ENCODE measurements at regions not wholly inside any gene's neighbourhood (a gene's known extent, or its start where the extent isn't known, plus 50 kb on each side); places are given as distances from the start of the nearest gene placed in this dataset.

DNA sequence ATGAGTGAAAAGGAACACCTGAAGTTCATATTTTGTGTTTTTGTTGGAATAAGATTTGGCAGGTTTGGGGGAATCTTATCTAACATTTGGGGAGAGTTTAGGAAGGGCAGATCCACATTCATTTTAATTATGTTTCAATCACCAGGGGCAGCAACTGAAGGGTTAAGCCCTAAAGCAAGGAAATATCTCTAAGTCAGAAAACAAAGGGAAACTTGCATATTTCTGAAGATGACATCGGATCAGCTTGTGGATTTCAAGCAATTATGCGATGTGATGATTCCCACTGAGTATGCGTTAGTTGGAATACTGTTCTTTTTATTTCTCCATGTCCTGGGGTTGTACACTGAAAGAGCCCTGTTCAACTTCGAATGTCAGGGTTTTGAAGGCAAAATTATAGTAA is 59.8 kb upstream of the NFIB start:
- Histone ChIP-seq H3K36me3 (ENCODE audit: control insufficient read depth, insufficient read depth, low read length) (no peaks in the 10 kb centered on the region), H3K27me3 (ENCODE audit: control insufficient read depth, insufficient read depth, low read length) (peaks cover 4% of the 10 kb centered on the region), H3K4me3 (ENCODE audit: low read depth, low read length) (no peak overlapping the region)
- ChIA-PET POLR2A (no interaction called here), CTCF (interaction anchor here (1.3 kb wide), 1 partner anchor 20 kb away, joined by 5 read pairs; no protein-coding TSS in a partner anchor)
- DNase-seq (ENCODE audit: low read depth), result no peak
- TF ChIP-seq, protein P1, sequence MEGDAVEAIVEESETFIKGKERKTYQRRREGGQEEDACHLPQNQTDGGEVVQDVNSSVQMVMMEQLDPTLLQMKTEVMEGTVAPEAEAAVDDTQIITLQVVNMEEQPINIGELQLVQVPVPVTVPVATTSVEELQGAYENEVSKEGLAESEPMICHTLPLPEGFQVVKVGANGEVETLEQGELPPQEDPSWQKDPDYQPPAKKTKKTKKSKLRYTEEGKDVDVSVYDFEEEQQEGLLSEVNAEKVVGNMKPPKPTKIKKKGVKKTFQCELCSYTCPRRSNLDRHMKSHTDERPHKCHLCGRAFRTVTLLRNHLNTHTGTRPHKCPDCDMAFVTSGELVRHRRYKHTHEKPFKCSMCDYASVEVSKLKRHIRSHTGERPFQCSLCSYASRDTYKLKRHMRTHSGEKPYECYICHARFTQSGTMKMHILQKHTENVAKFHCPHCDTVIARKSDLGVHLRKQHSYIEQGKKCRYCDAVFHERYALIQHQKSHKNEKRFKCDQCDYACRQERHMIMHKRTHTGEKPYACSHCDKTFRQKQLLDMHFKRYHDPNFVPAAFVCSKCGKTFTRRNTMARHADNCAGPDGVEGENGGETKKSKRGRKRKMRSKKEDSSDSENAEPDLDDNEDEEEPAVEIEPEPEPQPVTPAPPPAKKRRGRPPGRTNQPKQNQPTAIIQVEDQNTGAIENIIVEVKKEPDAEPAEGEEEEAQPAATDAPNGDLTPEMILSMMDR (IDR thresholded peaks at IDR 0.05; ENCODE audit: insufficient read depth, low read depth, low read length), result no peak

DNA sequence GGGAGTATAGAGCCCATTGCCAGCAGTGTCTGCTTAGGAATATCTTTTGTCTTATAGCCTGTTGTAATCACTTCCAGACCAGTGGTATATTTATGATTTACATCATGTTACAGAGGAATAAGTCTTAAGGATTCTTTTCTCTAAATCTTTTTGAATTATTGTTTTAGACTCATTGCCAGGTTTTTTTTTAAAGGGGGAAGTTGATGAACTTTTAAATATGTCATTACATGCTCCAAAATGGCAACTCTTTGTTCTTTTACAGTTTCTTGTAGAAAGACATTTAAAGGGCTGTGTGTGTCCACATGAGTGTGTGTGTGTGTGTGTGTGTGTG is 59.4 kb upstream of the NFIB start:
- POLR2A ChIA-PET, result no interaction called here
- H3K4me3 ChIP-seq (ENCODE audit: low read depth, low read length), result no peak overlapping the region

DNA sequence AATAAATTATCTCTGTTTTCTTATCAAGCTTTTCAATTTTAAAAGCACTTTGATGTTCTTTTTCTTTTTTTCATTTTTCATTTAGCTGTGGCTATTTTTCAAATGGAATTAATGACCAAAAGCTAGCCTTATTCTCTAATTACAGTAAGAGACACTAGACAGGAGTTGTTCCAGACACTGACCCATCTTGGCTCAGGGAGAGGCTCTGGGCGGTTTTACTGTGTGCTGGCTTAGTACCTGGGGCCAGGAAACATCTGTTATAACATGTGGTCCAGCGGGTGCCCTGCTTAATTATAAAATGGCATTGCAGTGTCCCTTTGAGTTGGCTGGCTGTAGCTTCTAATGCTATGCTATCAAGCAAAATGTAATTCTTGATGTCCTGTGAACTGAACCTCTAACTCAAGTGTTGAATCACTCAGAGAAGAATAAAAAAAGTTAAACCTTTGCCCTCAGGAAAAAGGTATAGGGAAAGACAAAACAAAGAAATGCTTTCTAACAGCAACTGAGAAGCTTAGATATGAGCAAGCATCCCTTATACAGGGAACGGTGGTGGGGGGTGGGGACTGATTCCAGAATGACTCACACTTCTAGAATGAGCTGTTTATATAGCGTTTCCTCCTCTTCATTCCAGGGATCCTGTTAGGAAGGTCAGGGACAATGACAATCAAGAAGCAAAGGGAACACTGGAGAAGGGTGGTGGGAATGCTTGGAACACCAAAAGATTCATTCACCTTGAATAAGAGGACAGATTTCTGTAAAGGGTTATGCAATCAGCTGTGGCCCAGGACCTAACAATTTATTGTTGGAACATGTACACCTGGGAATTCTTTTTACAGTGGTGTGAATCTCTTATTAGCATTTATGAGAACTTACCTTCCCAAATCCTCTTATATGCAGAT is 58.7 kb upstream of the NFIB start:
- ChIA-PET POLR2A (no interaction called here), CTCF (interaction anchor here (0.6 to 1.3 kb wide), 3 partner anchors 12 to 57 kb away, joined by 3 to 5 read pairs (median 3); no protein-coding TSS in a partner anchor)
- Histone ChIP-seq H3K27me3 (ENCODE audit: control insufficient read depth, insufficient read depth, low read length) (peaks cover 4% of the 10 kb centered on the region), H3K4me3 (ENCODE audit: low read depth, low read length) (no peak overlapping the region), H3K36me3 (ENCODE audit: control insufficient read depth, insufficient read depth, low read length) (no peaks in the 10 kb centered on the region)
- TF ChIP-seq, protein P1 (IDR thresholded peaks at IDR 0.05; ENCODE audit: insufficient read depth, low read depth, low read length), result no peak
- no peak for DNase-seq (ENCODE audit: low read depth)

More for the DNA sequence above, 59.4 kb upstream of the NFIB start:
- CTCF ChIA-PET, result interaction anchor here (1.3 kb wide), 1 partner anchor 20 kb away, joined by 5 read pairs; no protein-coding TSS in a partner anchor
- DNase-seq (ENCODE audit: low read depth), result no peak
- TF ChIP-seq, protein P1 (IDR thresholded peaks at IDR 0.05; ENCODE audit: insufficient read depth, low read depth, low read length), result no peak
- Histone ChIP-seq H3K27me3 (ENCODE audit: control insufficient read depth, insufficient read depth, low read length) (peaks cover 4% of the 10 kb centered on the region), H3K36me3 (ENCODE audit: control insufficient read depth, insufficient read depth, low read length) (no peaks in the 10 kb centered on the region)

DNA sequence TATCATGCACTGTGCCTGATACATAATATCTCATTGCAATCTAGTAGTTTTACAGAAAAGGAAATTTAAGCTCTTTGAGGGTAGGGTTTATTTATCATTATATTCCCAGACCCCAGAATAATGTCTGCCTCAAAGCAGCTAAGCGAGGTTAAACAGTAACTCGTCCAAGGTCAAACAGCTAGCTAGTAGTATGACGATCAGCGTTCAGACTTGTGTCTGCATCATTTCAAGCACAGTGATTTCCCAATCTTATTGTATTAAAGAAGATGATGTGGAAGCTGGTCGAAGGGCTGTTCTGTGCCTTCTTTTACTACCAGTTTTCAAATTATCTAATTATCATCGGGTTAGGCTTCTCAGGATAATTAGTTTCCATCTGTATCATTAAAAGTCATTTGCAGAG is 55.1 kb upstream of the NFIB start:
- POLR2A ChIA-PET, result no interaction called here
- no peaks in the 10 kb centered on the region for H3K36me3 ChIP-seq (ENCODE audit: control insufficient read depth, insufficient read depth, low read length)
- TF ChIP-seq, protein P1 (IDR thresholded peaks at IDR 0.05; ENCODE audit: insufficient read depth, low read depth, low read length), result no peak

DNA sequence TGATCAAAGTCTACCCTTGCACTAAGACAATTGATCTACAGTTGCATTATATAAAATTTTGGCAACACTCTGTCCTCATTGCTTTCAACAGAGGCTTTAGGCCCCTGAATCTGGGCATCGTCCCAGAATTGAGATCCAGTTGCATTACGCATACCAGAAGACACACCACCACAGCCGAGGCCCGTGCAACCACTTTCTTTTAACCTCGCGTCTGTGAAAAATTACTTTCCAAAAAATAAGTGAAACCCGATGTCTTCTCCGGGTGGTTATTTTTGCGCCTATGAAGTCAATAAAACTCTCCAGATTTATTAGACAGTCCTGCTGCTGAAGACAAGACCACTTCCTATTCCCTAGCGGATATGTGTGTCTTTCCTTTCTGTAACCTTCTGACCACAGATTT is 52.1 kb upstream of the NFIB start:
- Histone ChIP-seq H3K4me3 (ENCODE audit: low read depth, low read length) (no peak overlapping the region), H3K36me3 (ENCODE audit: control insufficient read depth, insufficient read depth, low read length) (no peaks in the 10 kb centered on the region), H3K27me3 (ENCODE audit: control insufficient read depth, insufficient read depth, low read length) (peaks cover 7% of the 10 kb centered on the region)
- POLR2A ChIA-PET, result no interaction called here
- TF ChIP-seq, protein P1 (IDR thresholded peaks at IDR 0.05; ENCODE audit: insufficient read depth, low read depth, low read length), result no peak
- DNase-seq (ENCODE audit: low read depth), result peak; percentile 82
- CTCF ChIA-PET, result no interaction called here

More for the DNA sequence above, 55.1 kb upstream of the NFIB start:
- Histone ChIP-seq H3K4me3 (ENCODE audit: low read depth, low read length) (no peak overlapping the region), H3K27me3 (ENCODE audit: control insufficient read depth, insufficient read depth, low read length) (peaks cover 5% of the 10 kb centered on the region)
- no peak for DNase-seq (ENCODE audit: low read depth)
- CTCF ChIA-PET, result interaction anchor here (1.1 to 1.7 kb wide), 2 partner anchors 11 to 15 kb away, joined by 4 to 5 read pairs; no protein-coding TSS in a partner anchor

Data from BJ (cell line).